Adrenal gland (tissue), 9 donors: ENCODE measurements at regions not wholly inside any gene's neighbourhood (a gene's known extent, or its start where the extent isn't known, plus 50 kb on each side); places are given as distances from the start of the nearest gene placed in this dataset.

ENCODE experiments used
- DNase-seq, 7 donors: peaks; one replicate each; pipeline ENCODE4 v3.0.0-alpha.2; 2019 to 2020
- H3K27ac ChIP-seq, 5 donors: fragments of 200-600 bp; sonication (generic) in 4 of 5; 1 replicate in 3 of 5; 2 replicates in 2 of 5; pipeline versions ENCODE4 v1.5.1 to v1.8.0; 2016 to 2020; ENCODE audit warnings: mild to moderate bottlenecking in 1 of 5
- H3K27me3 ChIP-seq: fragments of 200-600 bp; 2 replicates; pipeline ENCODE4 v1.8.0; 2021
- H3K36me3 ChIP-seq, 2 donors: fragments of 200-600 bp; replicated peaks in 1 of 2; 1 replicate in 1 of 2; 2 replicates in 1 of 2; pipeline versions ENCODE4 v1.5.1 to v1.8.0; 2018 to 2022
- H3K4me1 ChIP-seq, 2 donors: fragments of 200-600 bp; replicated peaks in 1 of 2; 1 replicate in 1 of 2; 2 replicates in 1 of 2; pipeline versions ENCODE4 v1.5.1 to v1.8.0; 2018 to 2021
- H3K4me3 ChIP-seq, 4 donors: fragments of 200-600 bp; sonication (generic) in 3 of 4; one replicate each; pipeline ENCODE4 v1.5.1; 2016 to 2018
- H3K9me3 ChIP-seq, 3 donors: fragments of 200-600 bp; sonication (generic) in 1 of 3; replicated peaks in 1 of 3; 1 replicate in 2 of 3; 2 replicates in 1 of 3; pipeline versions ENCODE4 v1.5.1 to v1.8.0; 2016 to 2021
- CTCF ChIP-seq, 6 experiments: fragments of 450-650 bp in 4 of 6; fragments of 200-600 bp in 2 of 6; sonication (generic) in 1 of 6; IDR thresholded peaks; 1 replicate in 5 of 6; 2 replicates in 1 of 6; pipeline versions ENCODE4 v1.5.1 to v1.8.0; 2016 to 2021; ENCODE audit warnings: antibody characterized with exemption in 6 of 6, mild to moderate bottlenecking in 2 of 6, moderate library complexity in 1 of 6
- POLR2A ChIP-seq, 2 donors: fragments of 450-650 bp; IDR thresholded peaks; one replicate each; pipeline ENCODE4 v1.6.1; 2017; ENCODE audit warnings: antibody characterized with exemption in 2 of 2, mild to moderate bottlenecking in 2 of 2, moderate library complexity in 1 of 2
- WGBS, 4 donors: extraction: QIAGEN DNeasy Blood & Tissue Kit in 2 of 4; methylation state at CpG; one replicate each; pipeline versions ENCODE4 v1.1.5 to v1.1.7; 2013 to 2017; 5-methylcytosine and 5-hydroxymethylcytosine counted together
- intact Hi-C, 2 donors: fragments of 100-400 bp; cut with DNase I; formaldehyde crosslinking; loops; one replicate each; pipeline versions ENCODE4 v1.14.1 to v1.15.0; 2022 to 2023
- donor health status: healthy with polysubstance abuse.
- donor health status: Bipolar disorder and iron deficiency.
- donor health status: DM: yes; HTN: yes; CAD: no.
- donor health status: DM: no; HTN: no; CAD: no.
- donor health status: DM: no; HTN: no; CAD: no.

DNA sequence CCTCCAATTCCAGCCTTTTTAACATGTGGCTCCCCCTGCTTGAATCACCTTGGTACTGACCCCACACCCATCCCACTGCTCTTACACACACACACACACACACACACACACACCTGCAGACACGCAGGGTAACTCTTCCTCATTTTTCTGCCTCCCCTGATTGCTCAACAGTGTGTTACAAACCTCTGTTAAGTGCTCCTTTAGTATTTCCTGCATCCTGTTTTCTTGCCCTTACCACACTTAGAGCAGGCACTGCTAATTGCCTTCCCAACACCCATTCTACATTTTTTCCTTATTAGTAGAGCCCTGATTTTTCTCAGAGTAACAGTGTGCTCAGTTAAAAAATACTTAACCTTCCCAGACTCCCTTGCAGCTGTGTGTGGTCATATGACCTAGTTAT lies 184.0 kb downstream of the EBLN2 start:
- Histone ChIP-seq H3K27me3 (no peaks in the 10 kb centered on the region), H3K27ac (no peak overlapping the region)
- WGBS, 4 donors: 54 to 77% (median 69%) methylated on average over 1 of the region's 1 CpG

DNA sequence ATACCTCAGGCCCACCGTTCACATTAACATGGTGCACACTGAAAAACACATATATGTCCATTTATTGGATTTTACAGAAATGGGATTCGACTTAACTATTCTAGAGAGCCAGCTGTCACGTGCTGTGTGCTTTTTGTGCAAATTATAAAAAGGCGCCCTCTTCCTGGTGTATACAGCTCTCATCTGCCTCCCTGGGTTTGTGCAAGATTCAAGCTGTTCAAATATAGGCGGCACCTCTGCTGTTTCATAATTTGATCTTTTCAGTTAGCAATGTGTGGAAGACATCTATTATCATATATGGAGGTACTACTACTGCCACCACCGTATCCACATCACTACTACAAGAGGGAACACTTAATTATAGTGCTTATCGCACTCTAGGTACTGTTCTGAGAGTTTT lies 187.6 kb downstream of the EBLN2 start:
- H3K27ac ChIP-seq: no peak overlapping the region
- H3K4me3 ChIP-seq: no peak overlapping the region
- no peaks in the 10 kb centered on the region for H3K4me1 ChIP-seq
- no peaks in the 10 kb centered on the region for H3K36me3 ChIP-seq
- H3K9me3 ChIP-seq: no peaks in the 10 kb centered on the region
- intact Hi-C loops: no loop called here
- 84 to 86% (median 85%) methylated on average over 7 of the region's 7 CpGs for WGBS, 4 donors
- TF ChIP-seq POLR2A (IDR thresholded peaks at IDR 0.05) (no peak), CTCF (IDR thresholded peaks at IDR 0.05) (no peak)
- DNase-seq: no peak
- H3K27me3 ChIP-seq: no peaks in the 10 kb centered on the region

More for the DNA sequence above, 184.0 kb downstream of the EBLN2 start:
- H3K4me3 ChIP-seq: no peak overlapping the region
- intact Hi-C loops: no loop called here
- H3K36me3 ChIP-seq: no peaks in the 10 kb centered on the region
- H3K4me1 ChIP-seq: no peaks in the 10 kb centered on the region
- TF ChIP-seq CTCF (IDR thresholded peaks at IDR 0.05) (no peak), POLR2A (IDR thresholded peaks at IDR 0.05) (no peak)
- no peak for DNase-seq
- no peaks in the 10 kb centered on the region for H3K9me3 ChIP-seq

GRCh38 chr3:73254062-73254461 lies 192.6 kb downstream of the EBLN2 start:
- Histone ChIP-seq H3K27ac (no peak overlapping the region), H3K4me1 (no peaks in the 10 kb centered on the region), H3K9me3 (no peaks in the 10 kb centered on the region), H3K36me3 (no peaks in the 10 kb centered on the region), H3K4me3 (no peak overlapping the region), H3K27me3 (no peaks in the 10 kb centered on the region)
- intact Hi-C loops: no loop called here
- 61 to 69% (median 64%) methylated on average over 5 of the region's 5 CpGs for WGBS, 4 donors
- no peak for TF ChIP-seq CTCF (IDR thresholded peaks at IDR 0.05)
- TF ChIP-seq POLR2A (IDR thresholded peaks at IDR 0.05): no peak
- no peak for DNase-seq

DNA sequence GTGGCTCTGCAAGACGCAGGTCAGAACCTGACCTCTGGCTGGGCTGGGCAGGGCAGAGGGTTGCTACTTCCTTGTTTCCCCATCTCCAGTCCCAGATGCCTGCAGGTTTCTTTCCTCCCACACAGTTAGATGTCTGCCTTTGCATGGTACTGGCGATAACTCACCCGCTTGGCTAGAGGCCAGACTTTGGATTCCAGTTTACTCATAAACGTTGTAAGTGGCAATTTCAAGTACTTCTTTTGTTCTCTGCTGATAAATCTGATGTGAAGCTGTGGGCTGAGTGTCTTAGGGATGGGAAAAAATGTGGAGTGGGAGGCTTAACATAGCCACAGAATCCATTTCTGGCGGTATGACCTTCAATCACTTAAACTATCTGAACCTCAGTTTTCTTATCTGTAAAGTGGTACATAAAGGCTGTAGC lies 194.2 kb downstream of the EBLN2 start:
- intact Hi-C loops: no loop called here
- Histone ChIP-seq H3K4me1 (no peaks in the 10 kb centered on the region), H3K9me3 (no peaks in the 10 kb centered on the region), H3K36me3 (no peaks in the 10 kb centered on the region), H3K4me3 (no peak overlapping the region), H3K27me3 (no peaks in the 10 kb centered on the region), H3K27ac (no peak overlapping the region)
- peak in 6 of 7 donors; percentile 26 to 62 (median 60) for DNase-seq
- TF ChIP-seq CTCF (IDR thresholded peaks at IDR 0.05): no peak
- TF ChIP-seq POLR2A (IDR thresholded peaks at IDR 0.05): no peak
- WGBS, 4 donors: 43 to 49% (median 46%) methylated on average over 4 to 5 of the region's 5 CpGs
